GM20431 (cell line): ENCODE measurements at regions not wholly inside any gene's neighbourhood (a gene's known extent, or its start where the extent isn't known, plus 50 kb on each side); places are given as distances from the start of the nearest gene placed in this dataset.
"Not testable (repeated sequence)": the region's sequence is repeated elsewhere in the genome, so short reads cannot be mapped to it uniquely, and the experiment has no call there.

Source experiments
- in situ Hi-C: fragments of 300-500 bp; cut with MseI, MboI; formaldehyde crosslinking; loops from one replicate; pipeline ENCODE4 v1.15.0; 2020; ENCODE audit warnings: low sequenced_read_pairs; ENCODE audit not compliant: unreplicated experiment

GRCh38 chr21:28338701-28339305, 653.9 kb downstream of the LTN1 start:
- in situ Hi-C loops = no loop called here

- in situ Hi-C loops = no loop called here
Measured at GRCh38 chr21:28337315-28337714, 655.4 kb downstream of the LTN1 start.

- in situ Hi-C loops = no loop called here
Measured at GRCh38 chr21:28336314-28336713, 656.4 kb downstream of the LTN1 start.

GRCh38 chr21:28334407-28334806, 658.3 kb downstream of the LTN1 start:
- in situ Hi-C loops = no loop called here

- in situ Hi-C loops = no loop called here
Measured at GRCh38 chr21:28333578-28334075, 659.0 kb downstream of the LTN1 start.

- in situ Hi-C loops = no loop called here
Measured at GRCh38 chr21:28332796-28333195, 659.9 kb downstream of the LTN1 start.

GRCh38 chr21:28325618-28326017, 667.1 kb downstream of the LTN1 start:
- in situ Hi-C loops = no loop called here

- in situ Hi-C loops = no loop called here
Measured at GRCh38 chr21:28324690-28325089, 668.0 kb downstream of the LTN1 start.

- in situ Hi-C loops = no loop called here
Measured at GRCh38 chr21:28317177-28317950, 675.3 kb downstream of the LTN1 start.

GRCh38 chr21:28311411-28312190, 681.1 kb downstream of the LTN1 start:
- in situ Hi-C loops = no loop called here

GRCh38 chr21:28310711-28311110, 682.0 kb downstream of the LTN1 start:
- in situ Hi-C loops = no loop called here

- in situ Hi-C loops = no loop called here
Measured at GRCh38 chr21:28310171-28310685, 682.4 kb downstream of the LTN1 start.

GRCh38 chr21:28309596-28309995, 683.1 kb downstream of the LTN1 start:
- in situ Hi-C loops = no loop called here

- in situ Hi-C loops = no loop called here
Measured at GRCh38 chr21:28308516-28308915, 684.2 kb downstream of the LTN1 start.

- in situ Hi-C loops = no loop called here
Measured at GRCh38 chr21:28299946-28300345, 692.7 kb downstream of the LTN1 start.

- in situ Hi-C loops = no loop called here
Measured at GRCh38 chr21:28298251-28298672, 694.4 kb downstream of the LTN1 start.

GRCh38 chr21:28294051-28294450, 698.6 kb downstream of the LTN1 start:
- in situ Hi-C loops = no loop called here

- in situ Hi-C loops = no loop called here
Measured at GRCh38 chr21:28283641-28284490, 708.8 kb downstream of the LTN1 start.

GRCh38 chr21:28282833-28283232, 709.8 kb downstream of the LTN1 start:
- in situ Hi-C loops = no loop called here

GRCh38 chr21:28281357-28281756, 711.3 kb downstream of the LTN1 start:
- in situ Hi-C loops = not testable (repeated sequence)
